ENCODE measurements at regions not wholly inside any gene's neighbourhood (a gene's known extent, or its start where the extent isn't known, plus 50 kb on each side); places are given as distances from the start of the nearest gene placed in this dataset.

DNA sequence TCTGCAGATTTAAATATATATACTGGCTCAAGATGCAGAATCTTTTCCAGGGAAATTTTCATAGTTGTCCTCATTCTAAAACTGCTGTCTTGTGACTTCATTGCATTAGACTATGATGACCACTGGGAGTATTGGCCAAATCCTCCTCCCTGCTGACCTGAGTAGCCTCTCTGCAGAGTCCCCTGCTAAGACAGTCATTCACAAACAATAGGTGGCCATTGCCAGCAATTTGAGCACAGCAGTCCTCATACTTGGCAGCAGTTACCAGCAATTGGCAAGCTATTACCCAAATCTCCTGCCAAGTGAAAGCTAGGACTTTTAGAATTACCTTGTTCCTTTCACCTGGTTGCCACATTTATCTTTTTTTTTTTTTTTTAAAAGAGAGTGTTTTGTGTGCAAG, 325.8 kb downstream of the FAT3 start:
- Mint-ChIP-seq H3K36me3 (ENCODE audit: insufficient read depth in 1 of 3, low read depth in 3 of 3) (peaks cover 0 to 4% (median 1%) of the 10 kb centered on the region in 3 experiments; a peak in 2 of 7 replicates), H3K4me1 (peaks cover 59 to 63% of the 10 kb centered on the region in 2 experiments)

More for the DNA sequence above, 325.8 kb downstream of the FAT3 start:
- Histone ChIP-seq H4K91ac (ENCODE audit: insufficient read length, low read depth, low read length) (no peak overlapping the region), H2BK20ac (ENCODE audit: low read depth, low read length, poor library complexity, severe bottlenecking) (no peak overlapping the region), H3K9ac (ENCODE audit: extremely low read depth, insufficient read length, low read length) (no peak overlapping the region), H2AFZ (ENCODE audit: low read length) (no peak overlapping the region), H4K8ac (replicated peaks; ENCODE audit: insufficient read length, low read depth, low read length) (no peak overlapping the region), H2BK120ac (ENCODE audit: low read depth, low read length, poor library complexity, severe bottlenecking) (no peak overlapping the region), H3K18ac (ENCODE audit: insufficient read length, low read depth, low read length) (no peak overlapping the region), H3T11ph (ENCODE audit: low read length) (no peak overlapping the region), H2AK5ac (ENCODE audit: insufficient read length, low read length) (no peak overlapping the region), H3K23me2 (ENCODE audit: insufficient read length, low read depth, low read length, poor library complexity, severe bottlenecking) (no peaks in the 10 kb centered on the region), H2BK12ac (ENCODE audit: insufficient read length, low read depth, low read length) (no peak overlapping the region), H3K23ac (ENCODE audit: insufficient read length, low read depth, low read length) (no peak overlapping the region), H2BK5ac (ENCODE audit: insufficient read length, low read length) (no peak overlapping the region), H3K14ac (ENCODE audit: insufficient read depth, low read length) (no peak overlapping the region), H3K79me1 (ENCODE audit: insufficient read depth, low read depth, low read length, poor library complexity, severe bottlenecking) (no peaks in the 10 kb centered on the region), H3K79me2 (ENCODE audit: insufficient read depth, low read length) (no peaks in the 10 kb centered on the region), H3K56ac (ENCODE audit: insufficient read length, low read depth, low read length) (no peak overlapping the region), H4K5ac (ENCODE audit: insufficient read length, low read depth, low read length) (no peak overlapping the region), H3K27ac (ENCODE audit: insufficient read length, low read depth, low read length) (no peak overlapping the region), H4K20me1 (ENCODE audit: control insufficient read depth, insufficient read depth, insufficient read length) (no peaks in the 10 kb centered on the region), H3K4me1 (ENCODE audit: insufficient read depth, low read length) (peaks cover 19% of the 10 kb centered on the region), H3K27me3 (ENCODE audit: insufficient read depth, low read length) (no peaks in the 10 kb centered on the region), H3K4me2 (ENCODE audit: insufficient read depth, insufficient read length, low read length) (no peak overlapping the region), H3K9me3 (ENCODE audit: control insufficient read depth, low read depth, low read length) (no peaks in the 10 kb centered on the region), H3K4ac (ENCODE audit: low read depth, low read length) (no peak overlapping the region), H2BK15ac (ENCODE audit: low read depth, low read length) (no peak overlapping the region)
- no peak overlapping the region; a peak in 1 of 5 replicates for H3K4me3 Mint-ChIP-seq
- no peak overlapping the region for H3K27ac Mint-ChIP-seq
- DNase-seq = peak; percentile 80
- TF ChIP-seq, protein P1, sequence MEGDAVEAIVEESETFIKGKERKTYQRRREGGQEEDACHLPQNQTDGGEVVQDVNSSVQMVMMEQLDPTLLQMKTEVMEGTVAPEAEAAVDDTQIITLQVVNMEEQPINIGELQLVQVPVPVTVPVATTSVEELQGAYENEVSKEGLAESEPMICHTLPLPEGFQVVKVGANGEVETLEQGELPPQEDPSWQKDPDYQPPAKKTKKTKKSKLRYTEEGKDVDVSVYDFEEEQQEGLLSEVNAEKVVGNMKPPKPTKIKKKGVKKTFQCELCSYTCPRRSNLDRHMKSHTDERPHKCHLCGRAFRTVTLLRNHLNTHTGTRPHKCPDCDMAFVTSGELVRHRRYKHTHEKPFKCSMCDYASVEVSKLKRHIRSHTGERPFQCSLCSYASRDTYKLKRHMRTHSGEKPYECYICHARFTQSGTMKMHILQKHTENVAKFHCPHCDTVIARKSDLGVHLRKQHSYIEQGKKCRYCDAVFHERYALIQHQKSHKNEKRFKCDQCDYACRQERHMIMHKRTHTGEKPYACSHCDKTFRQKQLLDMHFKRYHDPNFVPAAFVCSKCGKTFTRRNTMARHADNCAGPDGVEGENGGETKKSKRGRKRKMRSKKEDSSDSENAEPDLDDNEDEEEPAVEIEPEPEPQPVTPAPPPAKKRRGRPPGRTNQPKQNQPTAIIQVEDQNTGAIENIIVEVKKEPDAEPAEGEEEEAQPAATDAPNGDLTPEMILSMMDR (conservative IDR thresholded peaks at IDR 0.05) = peak; percentile 26; the same call in 1 of the 3 replicates
- H3K27me3 Mint-ChIP-seq (ENCODE audit: low read depth) = no peaks in the 10 kb centered on the region
- H3K9me3 Mint-ChIP-seq = no peaks in the 10 kb centered on the region; a peak in 1 of 5 replicates
